HG03108 (cell line): ENCODE measurements at regions not wholly inside any gene's neighbourhood (a gene's known extent, or its start where the extent isn't known, plus 50 kb on each side); places are given as distances from the start of the nearest gene placed in this dataset.
"Not testable (repeated sequence)": the region's sequence is repeated elsewhere in the genome, so short reads cannot be mapped to it uniquely, and the experiment has no call there.

ENCODE experiments used
- ATAC-seq: cut with Tn5 transposase; IDR thresholded peaks from one replicate; pipeline ENCODE4 v1.9.1; 2021; ENCODE audit warnings: moderate library complexity; ENCODE audit not compliant: unreplicated experiment

DNA sequence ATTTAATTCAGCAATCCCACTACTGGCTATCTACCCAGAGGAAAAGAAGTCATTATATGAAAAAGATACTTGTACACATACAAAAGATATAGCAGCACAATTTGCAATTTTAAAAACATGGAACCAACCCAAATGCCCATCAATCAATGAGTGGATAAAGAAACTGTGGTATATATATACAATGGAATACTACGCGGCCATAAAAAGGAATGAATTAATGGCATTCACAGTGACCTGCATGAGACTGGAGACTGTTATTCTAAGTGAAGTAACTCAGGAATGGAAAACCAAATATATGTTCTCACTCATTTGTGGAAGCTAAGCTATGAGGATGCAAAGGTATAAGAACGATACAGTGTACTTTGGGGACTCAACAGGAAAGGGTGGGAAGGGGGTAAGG lies 102.8 kb upstream of the KCNMA1 start:
- not testable (repeated sequence) for ATAC-seq

DNA sequence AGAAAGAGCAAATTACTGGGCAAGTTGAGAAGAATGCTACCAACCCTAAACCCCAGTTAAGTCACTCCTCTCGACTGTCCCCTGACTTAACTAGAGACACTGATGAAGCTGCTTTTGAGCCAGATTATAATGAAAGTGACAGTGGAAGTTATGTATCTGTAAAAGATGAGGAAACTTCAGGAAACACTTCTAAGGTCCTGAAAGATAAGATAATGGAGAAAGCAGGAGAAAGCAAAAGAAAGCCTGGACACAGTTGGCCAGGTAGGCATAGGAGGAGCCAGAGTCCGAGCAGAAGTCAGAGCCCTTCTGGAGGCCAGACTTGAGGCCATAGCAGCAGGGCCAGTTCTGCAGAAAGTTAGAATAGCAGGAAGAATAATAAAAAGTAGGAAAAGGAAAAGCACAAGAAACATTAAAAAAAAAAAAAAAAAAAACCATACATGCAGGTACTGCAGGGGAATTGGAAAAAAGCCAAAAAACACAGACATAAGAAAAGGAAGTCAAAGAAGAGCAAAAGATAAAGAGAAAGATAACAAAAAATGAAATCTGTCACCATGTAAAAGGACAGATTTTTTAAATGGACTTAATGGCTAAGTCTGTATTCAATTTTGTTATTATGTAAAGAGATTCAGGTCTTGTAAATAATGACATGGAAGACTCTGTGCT lies 101.0 kb upstream of the KCNMA1 start:
- ATAC-seq: no peak

DNA sequence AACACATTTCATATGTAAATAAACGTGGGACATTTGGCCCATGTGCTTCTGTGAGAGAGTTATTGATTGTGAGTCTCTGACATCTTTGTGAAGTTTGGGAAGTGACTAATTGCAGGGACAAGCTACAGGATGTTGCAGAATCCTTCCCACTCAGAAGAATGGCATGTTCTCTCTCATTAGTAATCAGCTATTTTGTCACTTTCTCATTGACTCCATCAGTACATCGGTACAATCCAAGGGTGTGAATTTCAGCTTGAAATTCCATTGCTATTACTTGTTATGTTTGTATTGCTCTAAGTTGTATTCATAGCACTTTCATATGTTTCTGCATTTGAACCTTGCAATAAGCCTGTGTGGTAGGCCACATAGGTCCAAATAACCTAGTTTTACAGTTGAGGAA lies 100.0 kb upstream of the KCNMA1 start:
- no peak for ATAC-seq

DNA sequence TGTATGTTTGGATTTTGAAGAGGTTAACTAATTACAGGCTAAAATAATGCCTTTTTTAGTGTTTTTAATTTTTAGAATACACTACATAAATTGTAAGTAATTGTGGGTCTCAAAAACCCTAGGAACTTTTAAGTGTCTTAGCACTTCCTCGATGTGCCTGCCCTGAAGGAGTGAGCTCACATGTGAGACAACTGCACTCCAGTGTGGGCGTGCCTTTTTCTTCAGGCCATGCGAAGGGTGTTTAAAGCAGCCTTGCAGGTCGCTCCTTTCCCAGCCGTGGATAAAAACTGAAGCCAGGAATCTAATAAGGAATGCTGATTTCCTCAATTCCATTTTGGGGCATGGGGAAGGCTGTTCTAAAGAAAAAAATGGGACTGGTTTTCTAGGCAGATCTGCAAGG lies 97.5 kb upstream of the KCNMA1 start:
- not testable (repeated sequence) for ATAC-seq

DNA sequence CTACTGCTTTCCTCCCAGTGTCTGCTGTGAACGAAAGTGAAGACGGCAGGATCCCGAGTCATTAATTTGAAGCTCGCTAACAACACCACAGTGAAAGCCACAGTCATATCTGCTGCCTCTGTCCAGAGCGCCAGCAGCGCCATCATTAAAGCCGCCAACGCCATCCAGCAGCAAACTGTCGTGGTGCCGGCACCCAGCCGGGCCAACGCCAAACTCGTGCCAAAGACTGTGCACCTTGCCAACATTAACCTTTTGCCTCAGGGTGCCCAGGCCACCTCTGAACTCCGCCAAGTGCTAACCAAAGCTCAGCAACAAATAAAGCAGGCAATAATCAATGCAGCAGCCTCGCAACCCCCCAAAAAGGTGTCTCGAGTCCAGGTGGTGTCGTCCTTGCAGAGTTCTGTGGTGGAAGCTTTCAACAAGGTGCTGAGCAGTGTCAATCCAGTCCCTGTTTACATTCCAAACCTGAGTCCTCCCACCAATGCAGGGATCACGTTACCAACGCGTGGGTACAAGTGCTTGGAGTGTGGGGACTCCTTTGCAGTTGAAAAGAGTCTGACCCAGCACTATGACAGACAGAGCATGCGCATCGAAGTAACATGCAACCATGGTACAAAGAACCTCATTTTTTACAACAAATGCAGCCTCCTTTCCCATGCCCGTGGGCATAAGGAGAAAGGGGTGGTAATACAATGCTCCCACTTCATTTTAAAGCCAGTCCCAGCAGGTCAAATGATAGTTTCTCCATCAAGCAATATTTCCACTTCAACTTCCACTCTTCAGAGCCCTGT lies 94.8 kb upstream of the KCNMA1 start:
- no peak for ATAC-seq

DNA sequence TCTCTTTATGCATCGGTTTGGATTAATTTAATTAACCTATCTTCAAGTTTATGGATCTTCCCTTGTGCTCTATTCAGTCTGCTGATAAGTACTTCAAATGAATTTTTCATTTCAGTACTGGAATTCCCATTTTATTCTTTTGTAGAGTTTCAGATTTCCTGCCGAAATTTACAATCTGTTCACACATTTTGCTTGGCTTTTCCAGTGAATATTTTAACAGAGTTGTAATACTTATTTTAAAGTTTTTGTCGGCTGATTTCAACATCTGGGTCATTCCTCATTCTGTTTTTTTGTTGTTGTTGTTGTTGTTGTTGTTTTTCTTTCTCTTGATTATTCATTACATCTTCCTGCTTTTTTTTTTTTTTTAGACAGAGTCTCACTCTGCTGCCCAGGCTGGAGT lies 89.9 kb upstream of the KCNMA1 start:
- ATAC-seq: no peak

DNA sequence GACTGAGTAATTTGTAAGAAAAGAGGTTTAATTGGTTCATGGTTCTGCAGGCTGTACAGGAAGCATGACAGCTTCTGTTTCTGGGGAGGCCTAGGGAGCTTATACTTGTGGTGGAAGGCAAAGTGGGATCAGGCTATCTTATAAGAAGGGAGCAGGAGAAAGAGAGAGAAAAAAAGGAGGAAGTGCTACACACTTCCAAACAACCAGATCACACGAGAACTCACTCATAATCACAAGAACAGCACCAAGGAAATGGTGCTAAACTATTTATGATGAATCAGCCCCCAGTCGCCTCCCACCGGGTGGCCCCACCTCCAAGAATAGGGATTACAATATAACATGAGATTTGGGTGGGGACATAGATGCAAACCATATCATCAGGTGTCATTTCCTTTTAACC lies 89.1 kb upstream of the KCNMA1 start:
- no peak for ATAC-seq

DNA sequence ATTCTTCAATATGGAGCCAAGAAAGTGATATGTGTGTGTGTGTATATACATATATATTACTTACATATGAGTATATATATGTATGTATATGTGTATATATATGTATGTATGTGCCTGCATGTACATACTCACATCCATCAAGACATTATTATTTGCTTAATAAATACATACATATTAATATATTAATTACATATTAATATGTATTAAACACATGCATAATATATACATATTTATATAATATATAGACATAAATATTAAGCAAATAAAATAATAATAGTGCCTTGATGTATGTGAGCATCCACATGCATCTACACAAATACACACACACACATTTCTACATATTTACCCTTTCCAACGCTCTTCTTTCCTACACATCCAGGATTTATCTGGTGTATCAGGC lies 88.7 kb upstream of the KCNMA1 start:
- no peak for ATAC-seq

DNA sequence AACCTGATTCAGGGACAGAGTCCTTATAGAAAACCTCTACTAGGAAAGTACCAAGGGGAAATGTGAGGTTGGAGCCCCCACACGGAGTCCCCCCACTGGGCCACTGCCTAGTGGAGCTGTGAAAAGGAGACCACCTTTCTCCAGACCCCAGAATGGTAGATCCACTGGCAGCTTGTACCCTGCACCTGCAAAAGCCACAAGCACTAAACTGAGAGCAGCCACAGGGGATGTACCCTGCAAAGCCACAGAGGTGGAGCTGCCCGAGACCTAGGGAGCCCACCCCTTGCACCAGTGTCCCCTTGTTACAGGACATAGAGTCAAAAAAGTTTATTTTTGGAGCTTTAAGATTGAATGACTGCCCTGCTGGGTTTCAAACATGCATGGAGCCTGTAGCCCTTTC lies 87.2 kb upstream of the KCNMA1 start:
- ATAC-seq: no peak

DNA sequence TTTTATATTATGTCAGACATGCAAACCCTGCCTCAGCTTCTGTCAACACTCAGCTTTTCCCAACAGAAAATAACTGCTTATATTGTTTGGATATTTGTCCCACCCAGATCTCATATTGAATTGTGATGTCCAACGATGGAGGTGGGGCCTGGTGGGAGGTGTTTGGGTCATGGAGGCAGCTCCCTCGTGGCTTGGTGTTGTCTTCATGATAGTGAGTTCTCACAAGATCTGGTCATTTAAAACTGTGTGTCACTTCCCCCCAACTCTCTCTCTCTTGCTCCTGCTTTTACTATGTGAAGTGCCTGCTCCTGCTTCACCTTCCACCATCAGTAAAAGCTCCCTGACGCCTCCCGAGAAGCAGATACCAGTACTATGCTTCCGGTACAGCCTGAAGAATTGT lies 85.8 kb upstream of the KCNMA1 start:
- ATAC-seq: no peak

DNA sequence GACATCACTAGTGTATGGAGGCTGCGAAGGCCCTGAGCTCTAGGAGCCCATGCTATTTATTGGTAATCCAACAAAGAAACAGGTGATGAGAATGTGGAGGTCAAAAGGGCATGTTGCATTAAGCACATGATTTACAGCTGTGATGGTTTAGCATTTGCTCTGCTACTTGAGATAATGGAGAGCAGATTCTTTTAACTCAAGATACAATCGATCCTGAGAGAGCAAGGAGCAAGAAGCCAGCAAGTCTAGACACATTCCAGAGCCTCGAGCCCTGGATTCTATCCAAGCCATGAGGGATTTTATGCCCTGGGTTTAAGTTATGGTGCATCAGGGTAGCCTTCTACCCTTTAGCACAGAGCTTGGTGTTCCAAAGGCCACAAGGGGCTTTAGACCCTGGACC lies 85.3 kb upstream of the KCNMA1 start:
- not testable (repeated sequence) for ATAC-seq

DNA sequence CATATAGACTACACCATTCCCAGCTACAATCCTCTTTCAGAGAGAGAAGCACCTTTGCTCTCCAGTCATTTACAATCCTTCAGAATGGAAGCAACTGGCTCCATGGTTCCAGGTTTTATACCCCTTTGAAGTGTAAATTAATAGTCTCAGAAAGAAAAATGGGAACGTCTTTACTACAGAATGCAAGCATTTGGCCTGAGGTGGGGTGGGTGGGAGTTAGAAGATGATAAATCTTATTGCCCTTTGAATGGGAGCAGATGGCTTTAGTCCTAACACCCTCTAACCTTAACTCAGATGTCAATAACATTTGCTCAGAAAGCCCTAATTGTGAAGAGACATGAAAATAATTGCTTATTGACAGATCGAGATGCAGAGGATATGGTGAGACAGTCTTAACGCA lies 84.2 kb upstream of the KCNMA1 start:
- no peak for ATAC-seq

DNA sequence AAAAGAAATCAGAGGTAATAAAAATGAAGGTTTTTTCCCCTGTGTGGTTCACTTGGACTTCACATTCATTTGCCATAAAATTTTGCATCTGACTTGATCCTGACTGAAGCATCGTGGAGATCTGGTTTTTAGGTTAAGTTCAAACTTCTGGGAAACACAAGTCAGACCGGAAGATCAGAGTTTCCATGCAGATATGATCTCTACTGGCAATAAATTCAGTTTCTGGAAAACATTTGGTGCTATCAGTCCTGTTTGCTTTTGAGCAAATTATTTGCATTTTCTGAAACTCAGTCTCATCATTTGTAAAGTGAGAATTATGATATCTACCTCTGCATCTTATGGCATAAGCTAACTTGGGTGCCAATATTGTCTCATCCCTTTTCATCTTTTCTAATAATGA lies 81.3 kb upstream of the KCNMA1 start:
- no peak for ATAC-seq

DNA sequence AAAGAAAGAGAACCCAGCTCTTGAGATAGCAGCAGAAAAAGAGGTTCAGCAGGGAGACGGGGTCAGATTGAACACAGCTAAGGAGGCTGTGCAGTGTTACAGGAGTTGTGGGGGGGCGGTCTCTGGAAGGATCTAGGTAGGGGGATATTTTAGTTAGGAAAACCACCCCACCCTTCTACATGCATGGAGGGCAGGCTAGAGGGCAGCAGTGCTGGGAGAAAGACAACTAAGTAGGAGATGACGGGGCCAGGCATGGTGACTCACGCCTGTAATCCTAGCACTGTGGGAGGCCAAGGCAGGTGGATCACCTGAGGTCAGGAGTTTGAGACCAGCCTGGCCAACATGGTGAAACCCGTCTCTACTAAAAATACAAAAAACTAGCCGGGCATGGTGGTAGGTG lies 80.7 kb upstream of the KCNMA1 start:
- not testable (repeated sequence) for ATAC-seq

DNA sequence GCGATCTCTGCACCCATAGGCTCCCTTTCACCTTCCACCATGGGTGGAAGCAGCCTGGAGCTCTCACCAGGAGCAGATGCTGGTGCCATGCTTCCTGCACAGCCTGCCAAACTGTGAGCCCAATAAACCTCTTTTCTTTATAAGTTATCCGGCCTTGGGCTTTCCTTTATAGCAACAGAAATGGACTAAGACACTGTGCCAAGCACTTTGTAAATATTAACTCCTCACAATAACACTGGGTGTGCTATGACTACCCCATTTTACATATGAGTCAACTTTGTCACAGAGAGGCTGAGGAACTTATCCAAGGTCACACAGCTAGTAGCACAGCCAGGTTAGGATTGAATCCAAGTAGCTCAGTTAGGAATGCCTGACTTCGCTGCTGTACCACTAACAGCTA lies 79.7 kb upstream of the KCNMA1 start:
- no peak for ATAC-seq

DNA sequence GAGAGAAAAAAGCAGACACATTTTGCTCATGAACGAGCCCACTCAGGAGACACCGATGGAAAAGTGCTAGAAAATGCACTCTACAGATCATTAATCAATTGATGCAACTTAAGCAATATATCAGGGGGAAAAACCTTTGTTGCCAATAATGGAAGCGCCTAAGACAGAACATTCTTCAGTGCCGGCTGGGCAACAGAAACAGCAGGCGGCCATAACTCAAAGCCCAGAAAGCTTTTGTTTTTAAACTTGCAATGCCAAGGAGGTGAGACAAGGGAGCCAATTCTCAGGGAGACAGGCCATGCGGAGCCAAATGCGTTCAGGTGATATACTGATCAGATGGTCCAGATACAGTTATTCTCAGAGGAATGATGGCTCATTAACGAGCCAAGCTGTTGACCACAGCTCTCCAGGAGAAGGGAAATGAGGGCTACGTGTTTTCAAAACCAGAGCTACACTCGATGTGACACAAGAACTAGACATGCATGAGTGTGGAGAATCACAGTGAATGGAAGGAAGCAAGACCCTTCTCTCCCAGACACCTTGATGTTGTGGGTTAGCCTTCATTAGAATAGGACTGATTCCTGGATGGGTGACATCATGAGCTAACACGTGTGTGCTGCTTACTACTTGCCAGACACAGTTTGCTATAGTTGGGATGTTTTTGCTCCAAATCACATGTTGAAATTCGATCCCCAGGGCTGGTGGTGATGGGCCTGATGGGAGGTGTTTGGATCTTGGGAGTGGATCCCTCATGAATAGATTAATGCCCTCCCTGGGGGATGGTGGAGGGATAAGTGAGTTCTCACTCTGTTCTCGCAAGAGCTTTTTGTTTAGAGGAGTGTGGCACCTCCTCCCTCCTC lies 79.1 kb upstream of the KCNMA1 start:
- ATAC-seq: no peak

DNA sequence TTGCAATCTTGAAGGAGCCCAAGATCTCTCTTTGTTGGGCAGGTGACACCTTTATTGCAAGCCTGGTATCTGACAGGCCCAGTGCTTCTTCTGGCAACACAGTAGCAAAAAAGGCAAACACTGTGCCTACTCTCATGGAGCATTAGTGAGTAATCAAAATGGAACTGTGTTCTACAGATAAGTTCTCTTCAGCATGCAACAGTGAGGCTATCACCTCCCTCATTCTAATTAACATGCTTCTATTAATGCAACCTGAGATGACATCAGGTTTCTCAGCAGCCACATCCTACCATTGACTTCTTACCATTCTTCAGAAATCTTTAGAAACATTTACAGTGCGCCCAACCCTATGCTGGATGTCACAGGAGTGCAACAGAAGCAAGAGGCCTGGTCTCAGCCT lies 77.9 kb upstream of the KCNMA1 start:
- ATAC-seq: no peak

DNA sequence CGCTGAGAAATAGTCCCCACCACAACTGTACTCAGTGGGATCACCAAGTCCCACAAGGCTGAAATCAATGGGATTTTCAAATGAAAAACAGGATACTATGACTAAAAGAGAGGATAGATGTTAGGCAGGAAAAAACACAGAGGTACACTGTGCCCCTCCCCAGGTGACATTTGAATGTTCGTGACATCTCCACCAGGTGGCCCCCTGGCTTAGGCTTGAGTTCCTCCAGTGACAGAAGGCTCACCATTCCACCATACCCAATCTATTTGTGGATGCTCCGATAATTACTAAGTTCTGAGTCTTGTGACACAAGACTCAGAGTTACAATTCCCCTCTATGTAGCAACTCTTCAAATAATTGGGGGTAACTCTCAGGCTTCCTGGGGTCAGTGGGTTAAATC lies 77.5 kb upstream of the KCNMA1 start:
- no peak for ATAC-seq

DNA sequence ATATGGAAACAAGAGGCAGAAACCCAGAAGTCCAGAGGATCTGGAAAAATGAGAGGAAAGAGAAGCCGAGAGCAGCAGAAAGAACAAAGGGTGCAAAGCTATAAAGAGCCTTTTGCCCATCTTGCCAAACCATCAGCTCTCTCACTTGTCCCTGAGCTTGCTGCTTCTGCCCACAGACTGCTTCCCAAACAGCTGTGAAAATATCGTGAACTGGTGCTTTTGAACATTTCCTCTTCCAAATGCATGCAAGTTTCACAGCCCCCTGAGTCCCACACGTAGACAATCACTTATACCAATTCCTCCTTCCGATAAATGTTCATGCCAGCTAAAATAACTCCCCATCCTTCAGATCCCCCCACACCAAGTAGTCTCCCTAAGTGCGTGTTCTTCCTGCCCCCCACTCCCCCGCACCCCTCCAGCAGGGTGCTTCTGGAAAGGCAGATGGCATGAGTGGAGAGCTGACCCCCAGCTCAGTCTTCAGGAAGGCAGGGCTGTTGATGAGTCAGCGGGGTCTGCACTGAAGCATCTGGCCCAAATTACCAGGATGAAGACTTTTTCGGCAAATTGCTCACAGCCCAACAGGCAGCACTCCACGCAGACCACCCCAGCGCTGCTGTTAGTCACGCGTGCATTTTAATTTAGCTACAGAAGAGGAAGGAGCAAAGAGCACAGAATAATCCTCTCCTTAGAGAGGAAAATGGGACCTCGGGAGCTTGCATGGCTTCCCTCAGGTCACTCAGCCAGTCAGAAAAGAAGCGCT lies 76.1 kb upstream of the KCNMA1 start:
- no peak for ATAC-seq

DNA sequence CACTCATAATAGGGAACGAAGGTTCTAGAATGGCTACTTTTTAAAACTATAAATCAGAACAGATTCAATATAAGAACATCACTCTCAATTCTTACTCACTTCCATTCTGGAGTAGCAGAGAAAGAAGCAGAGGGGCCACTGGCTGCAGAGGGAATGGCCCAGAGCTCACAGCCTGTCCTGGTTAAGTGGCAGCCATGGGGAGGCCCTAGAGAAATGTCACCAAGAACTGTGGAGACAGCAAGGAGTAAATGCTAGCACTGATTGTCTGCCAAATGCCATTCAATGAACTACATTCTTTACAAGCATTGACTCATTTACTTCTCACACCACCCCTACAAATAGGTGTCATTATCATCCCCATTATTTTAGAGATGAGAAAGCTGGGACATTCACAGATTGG lies 74.6 kb upstream of the KCNMA1 start:
- ATAC-seq: no peak

DNA sequence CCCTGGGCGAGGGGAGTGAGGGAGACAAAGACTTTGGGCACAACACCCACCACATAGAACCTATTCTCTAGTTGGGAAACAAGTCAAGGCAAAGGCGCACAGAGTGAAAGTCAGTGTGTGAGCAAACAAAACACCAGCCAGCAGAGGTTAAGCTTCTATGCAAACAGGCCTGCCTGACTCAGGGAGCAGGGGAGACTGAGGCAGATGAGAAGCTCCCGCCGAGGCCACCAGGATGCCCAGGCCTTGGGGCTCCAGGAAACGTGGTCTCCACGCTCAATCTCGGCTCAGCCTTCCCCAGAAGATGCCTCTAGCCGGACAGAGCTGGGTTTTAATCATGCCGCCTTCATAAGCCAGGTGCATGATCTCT lies 74.1 kb upstream of the KCNMA1 start:
- ATAC-seq: no peak
